H7 (cell line): ENCODE measurements at regions not wholly inside any gene's neighbourhood (a gene's known extent, or its start where the extent isn't known, plus 50 kb on each side); places are given as distances from the start of the nearest gene placed in this dataset.

Experiments
- DNase-seq: peaks from one replicate; pipeline ENCODE4 v3.0.0; 2012
- H3K27me3 ChIP-seq: 2 replicates; pipeline ENCODE4 v1.6.0; 2011; ENCODE audit warnings: mild to moderate bottlenecking, low read length; ENCODE audit not compliant: control insufficient read depth, insufficient read depth
- H3K36me3 ChIP-seq: replicated peaks from 2 replicates; pipeline ENCODE4 v1.5.1; 2011; ENCODE audit warnings: low read length; ENCODE audit not compliant: control insufficient read depth, insufficient read depth
- H3K4me3 ChIP-seq: 2 replicates; pipeline ENCODE4 v1.5.1; 2011; ENCODE audit warnings: low read depth, mild to moderate bottlenecking, control low read depth, low read length, moderate library complexity; ENCODE audit not compliant: insufficient read depth

DNA sequence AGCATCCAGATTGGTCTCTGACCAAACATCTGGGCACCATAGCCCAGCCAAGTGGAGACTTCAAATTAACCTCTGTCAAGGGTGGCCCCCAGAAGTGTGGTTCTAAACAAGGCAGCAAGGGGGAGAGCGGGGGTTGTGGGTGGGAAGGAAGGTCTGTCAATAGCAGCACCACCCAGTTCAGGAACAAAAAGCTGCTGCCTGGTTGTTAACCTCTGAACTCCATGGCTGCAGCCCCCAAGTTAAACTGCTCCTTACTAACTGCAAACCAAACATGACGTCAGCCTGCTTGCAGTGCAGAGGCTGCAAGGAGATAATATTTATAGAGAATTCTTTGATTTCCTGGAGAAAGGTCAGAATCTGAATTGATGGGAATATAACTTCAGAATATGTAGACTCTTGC is 76.5 kb downstream of the ARL4C start:
- Histone ChIP-seq H3K36me3 (no peaks in the 10 kb centered on the region), H3K27me3 (peaks cover 2% of the 10 kb centered on the region), H3K4me3 (no peak overlapping the region)
- DNase-seq = no peak

DNA sequence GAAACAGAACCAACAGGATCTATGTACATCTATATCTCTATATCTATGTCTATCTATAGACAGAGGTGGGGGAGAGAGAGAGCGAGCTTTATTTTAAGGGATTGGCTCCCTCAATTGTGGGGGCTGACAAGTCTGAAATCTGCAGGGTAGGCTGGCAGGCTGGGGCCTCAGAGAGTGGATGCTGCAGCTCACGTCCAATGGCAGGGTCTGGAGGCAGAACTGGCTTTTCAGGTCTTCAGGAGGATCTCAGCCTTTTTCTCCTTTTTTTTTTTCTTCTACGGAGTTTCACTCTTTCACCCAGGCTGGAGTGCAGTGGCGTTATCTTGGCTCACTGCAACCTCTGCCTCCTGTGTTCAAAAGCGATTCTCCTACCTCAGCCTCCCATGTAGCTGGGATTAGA is 77.2 kb downstream of the ARL4C start:
- no peak overlapping the region for H3K4me3 ChIP-seq
- no peaks in the 10 kb centered on the region for H3K27me3 ChIP-seq

DNA sequence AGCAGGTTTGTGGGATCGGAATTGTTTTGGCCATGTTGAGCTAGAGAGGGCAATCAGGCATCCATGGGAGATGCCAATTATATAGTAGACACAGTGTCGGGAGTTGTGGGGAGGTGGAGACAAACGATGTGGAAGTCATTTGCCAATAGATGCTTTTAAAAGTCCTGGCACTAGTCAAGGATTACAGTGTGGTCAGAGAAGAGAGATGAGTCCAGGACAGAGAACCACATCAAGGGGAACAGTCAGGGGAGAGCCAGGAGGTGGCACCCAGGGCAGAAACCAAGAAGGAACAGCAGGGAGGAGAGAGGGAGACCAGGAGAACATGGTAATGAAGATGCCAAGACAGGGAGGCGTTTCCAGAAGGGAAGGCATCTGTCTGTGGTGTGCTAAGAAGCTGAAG is 81.2 kb downstream of the ARL4C start:
- H3K36me3 ChIP-seq = no peaks in the 10 kb centered on the region
- no peak overlapping the region for H3K4me3 ChIP-seq
- no peaks in the 10 kb centered on the region for H3K27me3 ChIP-seq
- DNase-seq = no peak

More for the DNA sequence above, 77.2 kb downstream of the ARL4C start:
- H3K36me3 ChIP-seq = no peaks in the 10 kb centered on the region
- DNase-seq = no peak

DNA sequence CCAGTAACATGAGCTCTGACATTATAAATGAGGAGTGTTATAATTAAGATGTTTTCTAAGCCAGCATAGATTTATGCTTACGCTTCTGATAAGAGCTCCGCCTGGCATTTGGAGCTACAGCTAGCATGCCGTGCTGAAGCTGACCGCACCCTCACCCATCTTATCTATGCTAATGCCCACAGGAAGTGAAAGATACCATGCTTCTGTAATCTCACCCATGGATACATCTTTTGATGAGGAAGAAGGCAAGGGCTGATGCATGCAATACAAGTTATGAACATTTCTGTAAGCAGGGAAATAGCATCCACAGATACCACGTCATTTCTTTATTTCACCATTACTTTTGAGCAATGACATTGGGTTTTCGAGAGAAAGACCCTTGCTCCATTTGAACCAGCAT is 82.3 kb downstream of the ARL4C start:
- Histone ChIP-seq H3K36me3 (no peaks in the 10 kb centered on the region), H3K27me3 (no peaks in the 10 kb centered on the region), H3K4me3 (no peak overlapping the region)
- DNase-seq = no peak

DNA sequence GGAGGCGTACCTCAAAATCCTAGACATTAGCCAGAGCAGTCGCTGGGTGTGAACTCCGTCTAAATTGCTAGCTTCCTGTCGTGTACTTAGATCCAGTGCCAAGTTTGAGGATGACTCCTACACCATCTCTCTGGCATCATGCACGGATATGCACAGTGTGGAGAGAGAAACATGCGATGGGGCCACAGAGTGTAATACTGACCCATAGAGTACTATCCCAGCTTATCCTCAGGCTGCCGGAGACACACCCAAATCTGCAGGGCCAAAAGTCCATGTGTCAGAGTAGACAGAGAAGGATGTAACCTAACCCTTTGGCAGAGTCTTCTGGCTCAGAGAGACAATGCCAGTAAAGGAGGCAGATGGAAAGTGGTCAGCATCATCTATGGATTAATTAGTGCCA is 84.2 kb downstream of the ARL4C start:
- Histone ChIP-seq H3K27me3 (no peaks in the 10 kb centered on the region), H3K4me3 (no peak overlapping the region), H3K36me3 (no peaks in the 10 kb centered on the region)
- no peak for DNase-seq

DNA sequence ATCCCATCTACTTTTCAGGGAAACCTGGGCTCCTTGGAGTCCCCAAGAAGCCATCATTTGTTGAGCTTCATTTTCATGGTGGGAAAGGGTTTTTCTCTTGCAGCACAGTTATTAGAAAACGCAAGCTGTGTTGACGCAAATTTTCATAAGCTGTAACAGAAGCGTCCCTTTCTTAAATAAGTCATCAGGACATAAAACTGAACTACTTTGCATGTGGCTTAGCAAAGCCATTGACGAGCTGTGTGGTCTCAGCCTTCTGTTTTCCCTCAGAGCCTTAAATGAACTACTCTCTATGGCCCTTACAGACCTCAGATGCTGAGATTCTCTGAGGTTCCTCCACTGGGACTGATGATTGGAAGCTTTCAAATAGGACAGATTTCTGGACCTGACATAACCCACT is 85.1 kb downstream of the ARL4C start:
- H3K36me3 ChIP-seq = no peaks in the 10 kb centered on the region
- DNase-seq = no peak
- H3K27me3 ChIP-seq = no peaks in the 10 kb centered on the region
- H3K4me3 ChIP-seq = no peak overlapping the region

DNA sequence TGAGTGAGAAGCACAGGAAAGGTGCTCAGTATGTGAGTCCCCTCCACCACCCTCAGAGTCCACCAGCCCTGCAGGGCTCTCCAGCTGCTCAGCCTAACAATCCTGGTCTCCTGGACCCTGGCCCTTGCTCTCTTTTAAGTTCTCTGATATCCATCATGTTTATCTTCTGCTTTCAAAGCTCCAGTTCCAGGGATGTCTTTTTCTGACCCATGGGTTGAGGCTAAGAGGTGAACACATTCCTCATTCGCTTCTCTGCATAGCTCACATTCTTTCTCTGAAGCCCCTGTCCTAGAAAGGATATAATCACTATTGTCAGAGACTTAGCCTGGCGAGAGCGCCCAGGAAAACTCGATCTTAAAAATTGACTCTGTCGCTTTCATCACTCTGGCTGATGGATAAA is 86.4 kb downstream of the ARL4C start:
- DNase-seq = peak; percentile 28
- Histone ChIP-seq H3K27me3 (no peaks in the 10 kb centered on the region), H3K36me3 (no peaks in the 10 kb centered on the region), H3K4me3 (no peak overlapping the region)

DNA sequence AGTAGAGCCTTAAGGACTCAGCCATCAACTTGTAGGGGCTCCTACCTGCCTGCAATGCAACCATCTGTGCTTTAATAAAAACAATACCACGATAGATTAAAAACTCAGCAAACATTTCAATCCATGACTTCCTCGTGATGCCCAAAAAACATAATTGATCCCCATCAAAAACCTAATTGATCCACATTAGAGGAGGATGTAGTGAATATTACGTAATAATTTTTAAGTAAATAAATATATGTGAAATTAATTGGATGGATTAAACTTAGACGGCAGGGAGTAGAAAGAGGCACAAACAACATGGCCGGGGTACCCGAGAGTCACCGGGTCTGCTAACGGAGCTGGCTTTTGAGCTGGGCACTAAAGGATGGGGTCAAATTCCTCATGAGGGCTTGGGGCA is 87.3 kb downstream of the ARL4C start:
- DNase-seq = no peak
- Histone ChIP-seq H3K4me3 (no peak overlapping the region), H3K27me3 (no peaks in the 10 kb centered on the region), H3K36me3 (no peaks in the 10 kb centered on the region)

DNA sequence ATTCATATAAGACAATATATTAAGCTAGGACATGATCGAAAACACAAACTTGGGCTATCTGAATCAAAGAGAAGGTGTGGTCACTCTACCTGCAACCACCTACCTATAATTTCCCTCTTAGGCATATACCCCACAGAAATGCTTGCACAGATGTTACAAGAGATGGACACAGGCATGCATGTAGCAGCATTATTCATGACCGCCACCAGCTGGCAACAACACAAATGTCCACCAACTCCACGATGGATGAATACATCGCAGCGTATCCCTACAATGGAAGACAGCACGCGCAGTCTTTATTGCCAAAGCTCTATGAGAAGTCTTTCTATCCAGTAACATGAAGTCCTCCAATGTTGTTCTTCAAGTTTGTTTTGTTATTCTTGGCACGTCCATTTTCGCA is 90.8 kb downstream of the ARL4C start:
- H3K4me3 ChIP-seq = no peak overlapping the region
- no peaks in the 10 kb centered on the region for H3K36me3 ChIP-seq
- DNase-seq = no peak

DNA sequence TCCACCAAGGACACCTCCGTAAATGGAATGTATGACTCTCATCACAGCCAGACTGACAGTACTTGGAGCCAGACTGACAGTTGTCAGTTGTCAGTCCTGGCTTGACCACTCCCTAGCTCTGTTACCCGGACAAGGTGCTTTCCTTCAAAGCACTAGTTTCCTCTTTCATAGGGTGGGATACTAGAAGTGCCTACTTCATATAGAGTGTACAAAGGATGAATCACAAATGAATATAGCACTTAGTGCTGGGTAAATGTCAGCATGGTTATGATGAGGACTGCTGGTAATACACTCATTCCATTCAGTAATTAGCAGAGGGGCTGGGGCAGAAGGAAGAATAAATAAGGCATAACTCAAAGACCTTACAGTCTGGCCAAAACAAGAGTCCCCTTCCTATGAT is 91.4 kb downstream of the ARL4C start:
- Histone ChIP-seq H3K36me3 (no peaks in the 10 kb centered on the region), H3K4me3 (no peak overlapping the region), H3K27me3 (no peaks in the 10 kb centered on the region)
- DNase-seq = no peak

More for the DNA sequence above, 90.8 kb downstream of the ARL4C start:
- H3K27me3 ChIP-seq = no peaks in the 10 kb centered on the region

DNA sequence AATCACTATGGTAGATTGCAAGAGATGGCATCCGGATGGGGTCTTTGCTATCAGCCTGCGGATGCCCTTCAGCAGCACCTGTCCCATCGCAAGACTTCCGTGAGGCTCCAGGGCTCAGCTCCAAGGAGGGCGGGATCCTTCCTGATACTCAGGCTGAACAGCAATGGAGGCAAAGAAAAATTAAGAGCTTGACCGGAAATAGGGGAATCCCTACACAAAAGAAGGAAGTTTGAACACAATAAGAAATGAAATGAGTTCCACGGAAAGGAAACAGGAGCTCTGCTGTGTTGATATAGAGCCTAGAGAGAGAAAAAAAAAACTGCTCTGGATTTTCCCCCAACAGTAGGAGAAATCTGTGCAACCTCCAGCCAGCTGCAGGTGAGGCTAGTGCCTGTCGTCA is 91.9 kb downstream of the ARL4C start:
- Histone ChIP-seq H3K4me3 (no peak overlapping the region), H3K27me3 (no peaks in the 10 kb centered on the region), H3K36me3 (no peaks in the 10 kb centered on the region)
- no peak for DNase-seq

DNA sequence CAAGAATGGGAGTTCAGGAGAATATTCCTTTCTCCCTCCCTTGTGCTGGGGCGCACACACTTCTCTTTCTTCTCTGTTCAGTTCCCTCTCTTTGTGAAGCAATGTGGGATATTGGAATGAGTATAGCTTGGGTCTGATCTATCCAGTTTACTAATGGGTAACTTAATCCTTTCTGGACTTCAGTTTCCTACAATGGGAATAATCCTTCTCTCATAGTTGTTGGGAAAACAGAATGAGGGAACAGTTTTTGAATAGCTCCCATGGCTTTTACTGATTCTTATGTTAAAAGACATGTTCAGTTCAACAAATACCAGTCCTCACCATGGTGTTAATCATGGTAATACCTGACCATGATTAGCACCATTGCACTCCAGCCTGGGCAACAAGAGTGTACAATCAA is 93.1 kb downstream of the ARL4C start:
- Histone ChIP-seq H3K27me3 (no peaks in the 10 kb centered on the region), H3K36me3 (no peaks in the 10 kb centered on the region), H3K4me3 (no peak overlapping the region)
- DNase-seq = no peak

DNA sequence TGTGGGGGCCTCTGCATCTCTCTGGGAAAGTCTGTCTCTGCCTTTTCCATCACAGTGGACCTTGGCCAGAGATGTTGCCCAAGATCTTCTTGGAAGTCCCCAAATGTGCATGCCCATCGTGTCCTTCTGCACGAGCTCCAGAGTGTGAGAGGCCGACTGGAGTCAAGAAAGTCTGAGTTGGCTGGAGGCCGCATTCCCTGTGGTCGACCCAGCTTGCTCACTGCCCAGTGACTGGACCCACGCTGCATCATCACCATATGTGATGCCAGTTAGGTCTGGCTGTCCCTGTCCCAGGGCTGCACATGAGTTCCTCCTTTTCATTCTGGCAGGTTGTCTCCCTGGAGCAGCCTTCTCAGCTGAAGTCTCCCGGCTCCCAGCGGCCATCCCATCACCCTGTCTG is 93.8 kb downstream of the ARL4C start:
- no peak for DNase-seq
- no peak overlapping the region for H3K4me3 ChIP-seq
- no peaks in the 10 kb centered on the region for H3K27me3 ChIP-seq
- no peaks in the 10 kb centered on the region for H3K36me3 ChIP-seq

DNA sequence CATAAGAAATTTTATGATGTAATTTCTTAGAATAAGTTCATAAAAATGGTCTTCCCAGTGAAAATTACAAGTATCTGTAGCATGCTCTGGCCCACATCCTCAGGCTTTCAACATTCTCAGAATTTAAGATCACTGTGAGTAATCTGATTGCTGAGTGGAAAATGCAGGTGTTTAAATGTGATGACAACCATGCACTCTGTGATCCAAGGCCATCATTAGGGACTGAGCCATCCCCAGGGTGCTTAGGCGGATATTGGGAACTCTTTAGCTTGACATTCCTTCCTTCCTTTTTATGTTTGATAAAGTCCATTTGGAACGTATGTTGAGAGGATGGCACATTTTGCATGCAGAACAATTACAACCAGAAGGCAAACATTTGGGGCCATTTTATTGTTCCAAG is 95.5 kb downstream of the ARL4C start:
- Histone ChIP-seq H3K36me3 (no peaks in the 10 kb centered on the region), H3K4me3 (no peak overlapping the region)
- DNase-seq = no peak

DNA sequence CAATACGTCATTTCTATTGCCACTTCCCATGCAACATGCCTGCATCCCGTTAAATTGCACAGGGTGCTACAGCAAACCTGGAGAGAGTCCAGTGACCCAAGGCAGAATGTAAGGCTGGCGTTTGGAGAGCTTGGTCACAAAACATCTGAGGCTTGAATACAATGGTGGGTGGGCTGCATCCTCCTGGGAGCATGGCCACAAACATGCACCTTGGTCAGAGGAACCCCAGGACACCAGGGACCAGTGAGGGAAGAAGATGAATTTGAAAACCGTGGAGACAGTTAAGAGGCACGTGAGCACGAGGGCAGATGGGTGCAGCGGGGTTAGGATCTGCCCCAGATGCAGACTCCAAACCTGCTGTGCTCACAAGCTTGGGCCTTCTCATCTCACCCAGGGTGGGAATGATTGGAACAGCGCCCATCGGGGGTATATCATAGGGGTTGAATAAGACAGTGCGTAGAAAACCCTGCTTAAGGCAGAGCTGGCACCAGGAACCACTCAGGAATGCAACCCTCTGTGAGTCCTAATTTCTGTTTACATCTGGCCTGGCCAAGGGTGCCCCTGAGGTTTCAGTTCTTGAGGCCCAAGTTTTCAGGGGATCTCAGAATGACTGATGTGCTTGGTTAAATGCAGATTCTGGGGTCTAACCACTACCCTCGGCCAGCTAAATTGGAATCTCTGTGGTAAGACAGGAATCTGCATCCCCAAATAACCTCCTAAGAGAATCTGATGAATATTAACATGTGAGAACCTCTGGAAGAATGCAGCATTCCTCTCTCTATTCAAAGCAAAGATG is 97.2 kb downstream of the ARL4C start:
- DNase-seq = no peak
- Histone ChIP-seq H3K36me3 (no peaks in the 10 kb centered on the region), H3K27me3 (no peaks in the 10 kb centered on the region), H3K4me3 (no peak overlapping the region)

More for the DNA sequence above, 95.5 kb downstream of the ARL4C start:
- H3K27me3 ChIP-seq = no peaks in the 10 kb centered on the region

DNA sequence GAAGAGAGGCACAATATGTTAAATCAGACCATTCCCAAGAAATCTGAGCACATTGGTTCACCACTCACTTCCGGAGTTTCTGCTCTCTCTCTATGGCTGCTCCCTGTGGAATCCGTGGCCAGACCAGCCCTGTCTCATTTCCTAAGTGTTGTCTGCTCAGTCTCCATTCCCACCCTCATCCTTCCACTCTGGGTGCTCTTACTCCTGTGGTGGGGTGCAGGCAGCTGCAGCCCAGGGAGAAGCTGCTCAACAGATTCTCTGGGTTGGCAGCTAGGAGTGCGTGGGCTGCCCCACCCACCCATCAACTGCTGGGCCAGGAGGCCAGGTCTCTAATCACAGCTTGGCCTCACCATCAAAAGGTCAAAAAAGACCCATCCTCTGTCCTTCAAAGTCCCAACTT is 98.3 kb downstream of the ARL4C start:
- H3K4me3 ChIP-seq = no peak overlapping the region
- DNase-seq = no peak

More for the DNA sequence above, 98.3 kb downstream of the ARL4C start:
- Histone ChIP-seq H3K36me3 (no peaks in the 10 kb centered on the region), H3K27me3 (no peaks in the 10 kb centered on the region)
